ENCODE measurements at regions not wholly inside any gene's neighbourhood (a gene's known extent, or its start where the extent isn't known, plus 50 kb on each side); places are given as distances from the start of the nearest gene placed in this dataset.
"Not testable (repeated sequence)": the region's sequence is repeated elsewhere in the genome, so short reads cannot be mapped to it uniquely, and the experiment has no call there.

DNA sequence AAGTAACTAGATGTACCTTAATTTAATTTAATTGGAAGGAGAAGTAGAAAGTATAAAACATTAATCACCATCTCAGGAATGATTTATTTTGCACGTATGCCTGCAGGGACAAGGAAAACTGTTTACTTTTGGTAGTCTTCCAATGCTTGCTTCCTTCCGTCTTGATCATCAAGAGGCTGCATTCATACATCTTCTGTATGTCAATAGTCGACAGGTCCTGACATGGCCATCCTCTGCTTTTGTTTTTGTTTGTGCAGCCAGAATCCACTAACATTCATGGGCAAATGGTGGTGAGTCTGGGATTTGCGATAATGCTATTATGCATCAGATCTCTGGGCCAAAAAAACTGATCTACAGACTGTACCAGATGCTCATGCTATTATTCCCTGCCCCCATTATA lies 56.6 kb upstream of the ZPLD1 start:
- Histone ChIP-seq H3K4me1 (ENCODE audit: control insufficient read depth, insufficient read depth, low read length) (no peaks in the 10 kb centered on the region), H3K27me3 (ENCODE audit: control insufficient read depth, insufficient read depth, low read length) (no peaks in the 10 kb centered on the region), H3K9me3 (ENCODE audit: control insufficient read depth, insufficient read depth, low read depth, low read length) (no peaks in the 10 kb centered on the region), H3K9ac (ENCODE audit: low read length) (no peak overlapping the region), H3K27ac (ENCODE audit: low read depth, low read length) (no peak overlapping the region), H3K36me3 (ENCODE audit: control insufficient read depth, insufficient read depth, low read length) (no peaks in the 10 kb centered on the region), H3K4me3 (ENCODE audit: low read depth, low read length) (no peak overlapping the region)

DNA sequence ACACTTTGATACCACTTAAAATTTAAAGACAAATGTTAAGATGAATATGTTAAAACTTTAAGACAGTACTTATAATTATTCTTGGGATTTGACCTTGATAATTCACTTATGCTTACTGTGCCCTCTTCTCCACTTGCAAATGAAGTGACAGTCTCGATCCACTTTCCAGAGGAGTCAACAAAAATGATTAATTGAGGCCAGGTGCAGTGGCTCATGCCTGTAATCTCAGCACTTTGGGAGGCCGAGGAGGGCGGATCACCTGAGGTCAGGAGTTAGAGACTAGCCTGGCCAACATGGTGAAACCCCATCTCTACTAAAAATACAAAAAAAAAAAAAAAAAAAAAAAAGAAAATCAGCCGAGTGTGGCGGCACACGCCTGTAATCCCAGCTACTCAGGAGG lies 52.6 kb upstream of the ZPLD1 start:
- H3K9me3 ChIP-seq (ENCODE audit: control insufficient read depth, insufficient read depth, low read depth, low read length); H3K27ac ChIP-seq (ENCODE audit: low read depth, low read length); H3K4me1 ChIP-seq (ENCODE audit: control insufficient read depth, insufficient read depth, low read length); H3K4me3 ChIP-seq (ENCODE audit: low read depth, low read length); H3K36me3 ChIP-seq (ENCODE audit: control insufficient read depth, insufficient read depth, low read length); H3K9ac ChIP-seq (ENCODE audit: low read length); H3K27me3 ChIP-seq (ENCODE audit: control insufficient read depth, insufficient read depth, low read length): not testable (repeated sequence)
